ENCODE measurements at regions not wholly inside any gene's neighbourhood (a gene's known extent, or its start where the extent isn't known, plus 50 kb on each side); places are given as distances from the start of the nearest gene placed in this dataset.

DNA sequence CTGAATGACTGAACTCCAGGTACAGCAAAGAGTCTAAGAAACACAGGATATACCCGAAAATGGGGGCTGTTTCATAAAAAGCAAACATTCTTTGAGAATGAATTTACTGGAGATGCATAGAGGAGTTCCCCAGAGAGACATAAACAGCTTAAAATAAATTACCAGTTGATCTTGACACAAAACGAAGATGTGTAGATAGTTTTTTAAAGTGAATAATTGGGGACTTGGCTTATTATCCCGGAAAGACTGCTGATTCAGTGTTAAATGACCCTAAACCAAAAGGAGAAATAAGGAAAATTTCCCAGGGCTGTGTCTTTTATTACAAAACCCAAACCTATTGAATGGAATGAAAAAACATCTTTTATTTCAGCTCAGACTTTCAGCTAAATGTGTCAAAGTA, 1052.8 kb upstream of the TMEM132C start:
- WGBS (ENCODE audit: insufficient coverage) = 84% methylated on average over 3 of the region's 3 CpGs
- TF ChIP-seq, protein P1, sequence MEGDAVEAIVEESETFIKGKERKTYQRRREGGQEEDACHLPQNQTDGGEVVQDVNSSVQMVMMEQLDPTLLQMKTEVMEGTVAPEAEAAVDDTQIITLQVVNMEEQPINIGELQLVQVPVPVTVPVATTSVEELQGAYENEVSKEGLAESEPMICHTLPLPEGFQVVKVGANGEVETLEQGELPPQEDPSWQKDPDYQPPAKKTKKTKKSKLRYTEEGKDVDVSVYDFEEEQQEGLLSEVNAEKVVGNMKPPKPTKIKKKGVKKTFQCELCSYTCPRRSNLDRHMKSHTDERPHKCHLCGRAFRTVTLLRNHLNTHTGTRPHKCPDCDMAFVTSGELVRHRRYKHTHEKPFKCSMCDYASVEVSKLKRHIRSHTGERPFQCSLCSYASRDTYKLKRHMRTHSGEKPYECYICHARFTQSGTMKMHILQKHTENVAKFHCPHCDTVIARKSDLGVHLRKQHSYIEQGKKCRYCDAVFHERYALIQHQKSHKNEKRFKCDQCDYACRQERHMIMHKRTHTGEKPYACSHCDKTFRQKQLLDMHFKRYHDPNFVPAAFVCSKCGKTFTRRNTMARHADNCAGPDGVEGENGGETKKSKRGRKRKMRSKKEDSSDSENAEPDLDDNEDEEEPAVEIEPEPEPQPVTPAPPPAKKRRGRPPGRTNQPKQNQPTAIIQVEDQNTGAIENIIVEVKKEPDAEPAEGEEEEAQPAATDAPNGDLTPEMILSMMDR (IDR thresholded peaks at IDR 0.05) = no peak
- H3K4me3 Mint-ChIP-seq = no peak overlapping the region

GRCh38 chr12:127223011-127223410, 1044.0 kb upstream of the TMEM132C start:
- TF ChIP-seq, protein P1 (IDR thresholded peaks at IDR 0.05) = no peak
- H3K36me3 Mint-ChIP-seq = no peaks in the 10 kb centered on the region
- no peak overlapping the region for H3K4me3 Mint-ChIP-seq
- Histone ChIP-seq H3K27ac (ENCODE audit: low read length) (no peak overlapping the region), H3K27me3 (ENCODE audit: control insufficient read depth, insufficient read depth, low read length) (no peaks in the 10 kb centered on the region), H3K4me1 (ENCODE audit: control insufficient read depth, insufficient read depth, low read length) (no peaks in the 10 kb centered on the region), H3K36me3 (ENCODE audit: control insufficient read depth, insufficient read depth, low read length) (no peaks in the 10 kb centered on the region), H3K4me3 (ENCODE audit: low read length) (no peak overlapping the region), H3K9me3 (ENCODE audit: control insufficient read depth, insufficient read depth, low read length) (no peaks in the 10 kb centered on the region)
- intact Hi-C loops (cut with micrococcal nuclease) = no loop called here
- ATAC-seq (no peak), DNase-seq (no peak)
- H3K27me3 Mint-ChIP-seq (ENCODE audit: low read depth in 2 of 2) = no peaks in the 10 kb centered on the region
- WGBS (ENCODE audit: insufficient coverage) = 100% methylated on average over 1 of the region's 2 CpGs
- no peak overlapping the region for H3K27ac Mint-ChIP-seq
- peaks cover 0 to 3% of the 10 kb centered on the region in 2 donors for H3K9me3 Mint-ChIP-seq
- H3K4me1 Mint-ChIP-seq = no peaks in the 10 kb centered on the region

More for the DNA sequence above, 1052.8 kb upstream of the TMEM132C start:
- Mint-ChIP-seq H3K27ac (no peak overlapping the region), H3K9me3 (no peaks in the 10 kb centered on the region), H3K36me3 (no peaks in the 10 kb centered on the region), H3K27me3 (ENCODE audit: low read depth in 2 of 2) (no peaks in the 10 kb centered on the region), H3K4me1 (no peaks in the 10 kb centered on the region)
- ATAC-seq = no peak
- no peak overlapping the region for H3K4me3 ChIP-seq (ENCODE audit: low read length)
- DNase-seq = no peak
- intact Hi-C loops (cut with micrococcal nuclease) = no loop called here
- no peaks in the 10 kb centered on the region for H3K4me1 ChIP-seq (ENCODE audit: control insufficient read depth, insufficient read depth, low read length)
- no peak overlapping the region for H3K27ac ChIP-seq (ENCODE audit: low read length)
- peaks cover 5% of the 10 kb centered on the region for H3K9me3 ChIP-seq (ENCODE audit: control insufficient read depth, insufficient read depth, low read length)
- no peaks in the 10 kb centered on the region for H3K36me3 ChIP-seq (ENCODE audit: control insufficient read depth, insufficient read depth, low read length)
- H3K27me3 ChIP-seq (ENCODE audit: control insufficient read depth, insufficient read depth, low read length) = no peaks in the 10 kb centered on the region

DNA sequence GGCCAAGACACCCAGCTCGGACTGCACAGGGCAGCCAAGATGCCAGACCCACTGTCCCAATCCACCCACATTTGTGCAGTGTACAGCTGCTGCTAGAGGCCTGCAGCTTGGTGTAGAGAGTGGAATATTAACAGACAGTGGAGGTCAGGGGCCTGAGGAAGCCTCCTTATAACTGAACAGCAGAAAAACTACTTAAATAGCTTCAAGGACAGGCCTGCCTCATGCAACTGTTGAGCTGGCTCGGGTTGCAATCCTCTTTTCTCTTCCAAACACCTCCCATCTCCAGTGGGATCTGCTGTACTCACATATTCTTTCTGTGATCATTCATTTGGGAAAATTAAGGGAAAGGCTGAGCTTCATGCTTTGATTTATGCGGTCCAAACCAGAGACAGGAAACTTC, 1043.2 kb upstream of the TMEM132C start:
- Mint-ChIP-seq H3K9me3 (peaks cover 0 to 3% of the 10 kb centered on the region in 2 donors), H3K4me1 (no peaks in the 10 kb centered on the region), H3K36me3 (no peaks in the 10 kb centered on the region), H3K27ac (no peak overlapping the region), H3K4me3 (no peak overlapping the region), H3K27me3 (ENCODE audit: low read depth in 2 of 2) (no peaks in the 10 kb centered on the region)
- TF ChIP-seq, protein P1 (IDR thresholded peaks at IDR 0.05) = no peak
- Histone ChIP-seq H3K36me3 (ENCODE audit: control insufficient read depth, insufficient read depth, low read length) (no peaks in the 10 kb centered on the region), H3K27me3 (ENCODE audit: control insufficient read depth, insufficient read depth, low read length) (no peaks in the 10 kb centered on the region), H3K4me1 (ENCODE audit: control insufficient read depth, insufficient read depth, low read length) (no peaks in the 10 kb centered on the region), H3K4me3 (ENCODE audit: low read length) (no peak overlapping the region), H3K27ac (ENCODE audit: low read length) (no peak overlapping the region), H3K9me3 (ENCODE audit: control insufficient read depth, insufficient read depth, low read length) (no peaks in the 10 kb centered on the region)
- ATAC-seq (peak in 1 of 3 donors; percentile 24), DNase-seq (no peak)
- intact Hi-C loops (cut with micrococcal nuclease) = no loop called here
- WGBS (ENCODE audit: insufficient coverage) = 70% methylated on average over 3 of the region's 3 CpGs

DNA sequence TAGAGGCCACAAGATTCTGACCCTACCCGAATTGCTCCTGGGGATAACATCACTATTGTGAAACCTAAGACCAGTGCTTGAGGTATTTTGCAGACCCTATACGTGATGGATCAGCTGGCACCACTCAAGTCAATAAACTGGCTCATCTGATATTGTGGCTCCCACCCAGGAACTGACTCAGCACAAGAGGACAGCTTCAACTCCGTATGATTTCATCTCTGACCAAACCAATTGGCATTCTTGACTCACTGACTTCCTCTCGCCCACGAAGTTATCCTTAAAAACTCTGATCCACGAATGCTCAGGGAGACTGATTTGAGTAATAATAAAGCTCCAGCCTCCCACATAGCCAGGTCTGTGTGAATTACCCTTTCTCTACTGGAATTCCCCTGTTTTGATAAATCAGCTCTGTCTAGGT, 1036.1 kb upstream of the TMEM132C start:
- no peak overlapping the region for H3K4me3 Mint-ChIP-seq
- DNase-seq = no peak
- Histone ChIP-seq H3K9me3 (ENCODE audit: control insufficient read depth, insufficient read depth, low read length) (no peaks in the 10 kb centered on the region), H3K4me3 (ENCODE audit: low read length) (no peak overlapping the region), H3K27me3 (ENCODE audit: control insufficient read depth, insufficient read depth, low read length) (no peaks in the 10 kb centered on the region), H3K36me3 (ENCODE audit: control insufficient read depth, insufficient read depth, low read length) (no peaks in the 10 kb centered on the region), H3K4me1 (ENCODE audit: control insufficient read depth, insufficient read depth, low read length) (no peaks in the 10 kb centered on the region), H3K27ac (ENCODE audit: low read length) (no peak overlapping the region)
- H3K27me3 Mint-ChIP-seq (ENCODE audit: low read depth in 2 of 2) = no peaks in the 10 kb centered on the region
- TF ChIP-seq, protein P1 (IDR thresholded peaks at IDR 0.05) = no peak
- no peak for ATAC-seq
- WGBS (ENCODE audit: insufficient coverage) = 72% methylated on average over 6 of the region's 6 CpGs
- H3K9me3 Mint-ChIP-seq = peaks cover 0 to 2% of the 10 kb centered on the region in 2 donors
- H3K27ac Mint-ChIP-seq = no peak overlapping the region
- H3K4me1 Mint-ChIP-seq = no peaks in the 10 kb centered on the region
- intact Hi-C loops (cut with micrococcal nuclease) = no loop called here
- no peaks in the 10 kb centered on the region for H3K36me3 Mint-ChIP-seq

Measured in natural killer cell (primary cell).